ENCODE measurements at regions not wholly inside any gene's neighbourhood (a gene's known extent, or its start where the extent isn't known, plus 50 kb on each side); places are given as distances from the start of the nearest gene placed in this dataset.

DNA sequence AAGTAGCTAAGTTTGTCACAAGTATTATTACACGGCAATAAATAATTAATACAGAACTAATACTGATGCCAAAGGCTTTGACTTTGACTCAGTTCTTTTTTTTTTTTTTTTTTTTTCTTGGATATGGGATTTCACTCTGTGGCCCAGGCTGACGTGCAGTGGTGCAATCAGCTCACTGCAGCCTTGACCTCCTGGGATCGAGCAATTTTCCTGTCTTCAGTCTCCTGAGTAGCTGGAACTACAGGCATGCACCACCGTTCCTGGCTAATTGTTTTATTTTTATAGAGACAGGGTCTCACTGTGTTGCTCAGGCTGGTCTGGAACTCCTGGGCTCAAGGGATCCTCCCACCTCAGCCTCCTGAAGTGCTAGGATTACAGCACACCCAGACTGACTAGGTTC lies 284.5 kb downstream of the SS18 start:
- no peak for DNase-seq

DNA sequence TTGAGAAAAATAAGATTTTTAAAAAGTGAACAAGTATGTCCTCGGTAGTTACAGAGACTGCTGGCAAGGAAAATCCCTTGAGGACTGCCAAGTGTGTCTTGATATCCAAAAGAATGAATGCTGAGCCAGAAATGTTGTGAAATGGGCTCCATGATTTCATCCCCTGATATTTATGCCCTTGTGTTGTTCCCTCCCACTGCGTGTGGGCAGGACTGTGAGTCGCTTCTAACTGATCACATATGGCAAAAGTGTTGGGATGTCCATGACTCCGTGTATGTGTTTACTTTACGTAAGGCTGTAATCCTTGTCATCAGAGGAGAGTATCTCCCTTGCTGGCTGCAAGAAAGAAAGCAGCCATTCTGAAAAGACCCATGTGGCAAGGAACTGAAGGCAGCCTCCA lies 285.1 kb downstream of the SS18 start:
- DNase-seq = no peak

DNA sequence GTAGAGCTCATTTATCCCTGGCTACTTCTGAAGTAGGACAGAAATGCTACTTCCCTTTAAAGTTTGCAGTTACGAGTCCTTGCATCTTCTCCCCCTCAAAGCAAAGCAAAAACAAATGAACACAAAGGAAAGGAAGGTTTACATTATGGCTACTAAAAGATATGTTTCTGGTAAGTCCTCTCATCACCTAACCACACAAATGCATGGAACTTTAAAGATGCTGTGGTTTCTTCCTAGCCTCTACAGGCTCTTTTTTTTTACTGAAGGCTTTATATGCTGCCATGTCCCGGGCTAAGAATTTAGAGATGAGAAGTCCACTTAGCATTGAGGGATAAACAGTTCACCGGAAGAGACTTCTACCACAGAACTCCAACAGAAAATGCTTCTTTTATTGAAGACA lies 291.2 kb downstream of the SS18 start:
- no peak for DNase-seq

DNA sequence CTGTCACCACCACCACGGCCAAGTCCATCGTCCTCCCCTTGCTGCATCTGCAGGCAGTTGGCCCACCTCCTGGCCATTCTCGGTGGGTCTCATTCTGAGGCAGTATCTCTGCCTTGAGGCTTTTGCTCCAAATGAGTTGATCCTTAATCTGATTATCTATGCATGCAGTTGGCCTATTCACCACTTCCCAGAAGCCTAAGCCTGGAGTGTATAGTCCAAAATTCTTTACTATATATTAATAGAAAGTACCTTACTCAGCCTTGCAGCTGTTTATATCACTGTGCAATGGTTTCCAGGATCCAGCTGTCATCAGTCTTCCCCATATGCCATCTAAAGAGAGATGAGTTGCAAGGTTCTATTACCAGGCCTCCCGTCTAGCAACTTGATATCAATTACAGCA lies 292.4 kb downstream of the SS18 start:
- DNase-seq = no peak

DNA sequence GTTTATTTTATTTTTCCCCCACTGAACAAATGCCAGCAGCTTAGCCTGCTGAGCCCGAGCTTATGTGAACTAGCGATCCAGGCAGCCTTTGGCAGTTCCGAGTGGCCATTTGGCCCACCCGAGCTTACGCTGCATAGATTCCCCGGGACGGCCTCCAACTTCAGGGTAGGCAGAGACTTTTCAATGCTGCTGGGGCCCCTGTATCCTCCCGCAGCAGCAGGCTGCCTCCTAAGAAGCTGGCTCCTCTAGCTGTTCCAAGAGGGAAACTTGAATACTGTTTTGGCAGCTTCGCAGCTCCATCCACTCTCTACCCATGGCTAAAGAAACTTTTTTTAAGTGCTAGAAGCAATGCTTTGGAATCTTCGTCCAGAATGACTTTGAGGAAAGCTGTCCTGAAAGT lies 295.2 kb downstream of the SS18 start:
- no peak for DNase-seq

DNA sequence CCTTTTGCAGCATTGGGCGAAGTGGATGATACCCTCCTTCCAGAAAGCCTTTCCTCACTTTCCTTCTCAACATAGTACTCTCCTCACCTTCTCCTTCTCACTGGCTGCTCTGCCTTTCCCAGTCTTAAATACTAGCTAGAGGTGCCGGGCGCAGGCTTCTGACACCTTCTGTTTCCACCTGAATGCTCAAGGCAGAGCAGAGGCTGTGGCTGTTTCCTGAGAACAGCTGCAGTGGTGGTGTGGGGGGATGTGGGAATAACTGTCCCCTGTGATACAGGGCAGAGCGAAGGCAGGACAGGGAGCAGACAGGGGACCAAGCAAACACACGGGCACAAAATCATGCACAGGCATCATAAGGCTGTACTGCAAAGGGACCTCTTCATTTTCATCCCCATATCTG lies 303.1 kb downstream of the SS18 start:
- no peak for DNase-seq

DNA sequence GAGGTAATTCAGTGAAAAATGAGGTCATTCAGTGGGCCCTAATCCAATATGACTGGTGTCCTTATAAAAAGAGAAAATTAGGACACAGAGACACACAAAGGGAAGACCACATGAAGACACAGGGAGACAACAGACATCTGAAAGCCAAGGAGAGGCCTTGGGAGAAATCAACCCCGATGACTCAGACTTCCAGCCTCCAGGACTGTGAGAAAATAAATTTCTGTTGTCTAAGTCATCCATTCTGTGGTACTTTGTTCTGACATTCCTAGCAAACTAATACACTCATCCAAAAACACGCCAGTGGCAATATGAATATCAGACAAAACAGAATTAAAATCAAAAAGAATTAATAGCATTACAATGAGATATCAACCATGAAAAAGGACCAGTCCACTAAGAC lies 303.7 kb downstream of the SS18 start:
- DNase-seq = no peak

DNA sequence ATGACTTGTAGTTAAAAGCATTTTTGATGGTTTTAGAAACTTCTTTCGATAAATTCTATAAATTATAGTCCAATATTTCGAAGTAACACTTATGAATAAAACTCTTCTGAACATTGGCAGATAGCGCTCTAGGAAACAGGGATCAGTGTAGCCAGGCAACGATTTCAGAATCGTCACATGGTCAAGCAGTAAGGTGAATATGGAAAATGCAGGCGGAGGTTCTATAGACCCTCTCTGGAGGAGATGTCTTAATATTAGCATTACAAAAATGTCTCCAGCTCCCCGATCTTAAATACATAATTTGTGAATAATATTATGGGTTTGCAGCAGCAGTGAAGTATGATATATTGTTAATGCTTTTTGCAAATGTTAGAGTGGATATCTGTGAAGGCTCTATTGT lies 310.3 kb downstream of the SS18 start:
- no peak for DNase-seq

DNA sequence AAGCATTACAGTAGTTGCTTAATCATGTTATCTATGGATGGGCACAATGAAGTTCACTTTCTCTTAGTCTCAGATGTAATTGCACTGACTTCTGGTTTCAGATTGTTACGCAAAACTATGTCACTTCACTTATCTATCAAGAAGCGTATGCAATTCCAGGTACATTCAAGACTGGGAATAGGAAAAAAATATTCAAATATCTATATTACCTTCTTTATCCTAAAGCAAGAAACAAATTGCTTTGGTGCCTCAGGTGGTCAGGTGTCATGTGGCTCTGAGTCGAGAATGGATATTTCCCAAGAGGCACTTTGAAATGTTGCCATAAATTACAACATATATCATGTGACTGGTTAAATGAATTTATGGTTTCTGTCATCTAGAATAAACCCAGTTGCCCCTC lies 318.6 kb downstream of the SS18 start:
- no peak for DNase-seq

DNA sequence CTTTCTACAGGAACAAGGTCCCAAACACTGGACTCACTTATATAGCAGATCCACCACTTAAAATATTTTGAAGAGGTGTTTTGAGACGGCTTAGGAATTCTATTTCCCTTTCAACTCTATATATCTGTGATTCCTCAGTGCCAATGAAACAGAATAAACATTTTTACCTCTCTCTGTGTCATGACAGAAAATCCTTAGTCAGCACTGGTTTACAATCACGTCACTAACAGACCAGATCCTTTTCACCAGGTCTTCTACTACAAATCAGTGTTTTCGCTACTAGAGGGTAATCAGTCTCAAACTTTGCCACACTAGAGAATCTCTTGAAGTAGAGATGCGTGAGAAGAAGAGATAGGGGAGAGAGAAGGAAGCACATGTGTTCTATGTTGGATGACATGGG lies 325.6 kb downstream of the SS18 start:
- no peak for DNase-seq

DNA sequence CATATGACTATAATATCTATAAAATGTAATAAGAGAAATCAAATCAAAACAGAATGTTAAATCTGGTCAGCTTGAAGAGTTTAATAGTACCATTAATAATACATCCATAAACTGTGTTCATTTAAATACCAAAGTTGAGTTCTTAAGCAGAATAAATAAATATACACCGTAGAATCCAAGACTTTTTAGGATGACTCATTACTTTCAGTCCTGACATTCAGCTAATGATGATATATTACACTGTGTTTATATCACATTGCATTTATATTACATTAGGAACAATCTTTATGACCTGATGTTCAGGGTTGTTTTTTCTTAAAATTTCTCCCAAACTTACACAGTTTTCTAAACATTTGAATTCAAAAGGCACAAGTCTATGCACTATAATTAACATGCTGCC lies 331.3 kb downstream of the SS18 start:
- no peak for DNase-seq

DNA sequence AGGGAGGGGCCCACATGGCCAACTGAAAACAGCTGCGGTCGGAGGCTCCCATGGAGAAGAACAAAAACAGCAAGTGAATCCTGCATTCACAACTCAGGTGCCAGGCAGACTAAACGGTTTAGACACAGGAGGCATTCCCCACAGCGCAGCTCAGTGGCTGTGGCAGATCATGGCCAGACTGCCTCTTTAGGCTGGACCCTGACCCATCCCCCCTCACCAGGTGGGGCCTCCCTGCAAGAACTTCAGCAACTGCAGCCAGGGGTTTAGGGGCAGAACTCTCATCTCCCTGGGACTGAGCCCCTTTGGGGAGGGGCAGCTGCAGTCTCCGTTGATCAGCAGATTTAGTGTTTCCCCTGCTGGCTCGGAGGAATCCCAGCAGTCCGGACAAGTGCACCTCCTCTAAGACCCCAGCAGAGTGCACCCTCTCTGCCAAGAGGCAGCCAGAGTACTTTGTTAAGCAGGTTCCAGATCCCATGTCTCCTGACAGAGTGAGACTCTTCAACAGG lies 346.7 kb downstream of the SS18 start:
- DNase-seq = no peak

DNA sequence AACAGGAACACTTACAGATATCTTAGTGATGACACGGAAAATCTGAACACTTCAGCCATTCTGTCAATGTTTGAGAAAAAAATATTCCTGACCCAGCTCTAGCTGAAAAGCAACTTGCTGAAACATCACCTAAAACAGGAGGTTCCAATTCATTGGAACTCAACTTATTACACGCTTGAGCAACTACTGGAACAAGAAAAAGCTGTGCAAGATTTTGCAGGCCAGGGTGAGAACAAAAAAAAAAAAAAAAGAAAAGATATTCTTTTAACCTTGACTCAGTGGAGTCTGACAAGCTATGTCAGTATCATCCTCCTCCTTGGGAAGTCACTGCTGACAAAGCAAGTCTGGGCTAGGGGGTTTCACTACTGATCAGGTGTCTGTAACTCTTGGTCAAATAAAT lies 351.0 kb downstream of the SS18 start:
- DNase-seq = no peak

DNA sequence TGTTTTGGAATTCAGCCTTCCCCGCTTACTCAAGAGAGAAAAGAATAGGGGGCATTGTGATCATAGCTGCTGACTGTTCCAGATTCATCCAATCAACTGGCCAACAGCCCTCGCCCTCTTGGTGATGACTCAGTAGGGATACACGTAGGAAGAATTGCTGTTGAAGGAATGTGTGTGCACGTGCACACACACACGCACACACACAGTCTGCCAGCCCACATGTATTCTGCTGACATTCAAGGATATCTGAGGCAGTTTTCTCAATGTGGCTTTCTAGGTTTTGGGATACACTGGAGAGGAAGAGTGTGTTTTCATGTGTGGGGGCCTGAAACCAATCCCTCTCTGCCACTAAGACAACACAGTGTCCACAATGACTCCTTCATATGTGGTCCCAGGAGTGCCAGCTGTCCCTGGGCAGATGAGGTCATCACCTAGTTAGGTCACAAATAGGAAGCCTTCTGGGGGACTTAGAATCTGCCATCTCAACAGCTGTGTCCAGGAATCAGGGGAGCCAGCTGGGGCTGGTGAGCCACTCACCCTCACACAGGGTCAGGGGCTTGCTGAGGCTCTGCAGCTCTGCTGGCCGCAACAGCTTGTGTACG lies 352.6 kb downstream of the SS18 start:
- DNase-seq = no peak

DNA sequence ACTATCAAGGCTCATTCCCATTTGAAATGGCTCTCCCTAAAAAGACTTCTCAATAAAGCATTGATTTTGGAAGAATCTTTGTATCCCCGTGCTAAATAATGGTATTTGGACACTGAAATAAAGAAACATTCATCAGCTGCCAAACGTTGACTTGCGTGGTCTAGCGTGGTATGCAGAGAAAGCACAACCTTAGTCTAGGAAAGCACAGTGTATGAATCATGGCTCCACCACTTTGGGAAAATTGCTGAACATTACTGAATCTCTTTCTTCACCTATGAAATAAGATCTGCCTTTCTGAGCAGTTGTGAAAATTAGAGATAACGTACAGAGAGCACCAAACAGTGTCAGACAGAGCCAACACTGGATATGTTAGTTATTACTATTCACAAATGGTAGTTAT lies 353.9 kb downstream of the SS18 start:
- no peak for DNase-seq

DNA sequence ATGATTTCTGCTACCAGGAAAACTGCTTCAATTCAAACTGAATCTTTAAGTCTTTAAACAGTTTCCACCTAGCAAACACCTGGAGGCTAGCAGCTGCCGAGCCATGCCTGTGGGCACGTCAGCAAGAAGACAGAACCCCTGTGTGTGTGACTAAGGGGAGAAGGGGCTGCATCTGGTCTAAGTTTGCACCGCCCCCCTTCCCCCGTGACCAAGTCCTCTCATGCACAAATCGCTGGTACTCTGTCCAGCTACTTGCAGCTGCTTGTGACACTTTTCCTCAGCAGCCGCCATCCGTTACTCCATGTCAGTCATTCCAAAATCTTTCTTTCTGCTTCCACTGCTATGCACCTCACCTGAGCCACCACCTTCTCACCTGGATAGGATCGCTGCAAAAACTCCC lies 355.0 kb downstream of the SS18 start:
- DNase-seq = no peak

DNA sequence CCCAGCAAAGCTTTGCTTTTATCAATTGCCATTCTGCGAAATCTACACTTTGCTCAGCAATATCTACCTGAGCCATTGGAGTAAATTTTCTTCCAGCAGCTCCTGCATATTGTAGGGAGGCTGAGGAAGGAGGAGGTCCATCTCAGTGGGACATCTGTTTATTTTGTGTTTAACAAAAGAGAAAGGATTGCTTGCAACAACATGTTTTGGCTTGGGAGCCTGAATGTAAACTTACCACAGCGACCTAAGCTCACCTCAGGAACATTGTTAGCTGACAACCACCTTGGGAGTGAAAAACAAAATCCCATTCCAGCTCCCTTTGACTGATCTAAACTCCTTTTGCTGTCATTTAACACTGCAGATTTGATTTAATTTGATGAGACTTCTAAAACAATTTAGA lies 356.1 kb downstream of the SS18 start:
- no peak for DNase-seq

DNA sequence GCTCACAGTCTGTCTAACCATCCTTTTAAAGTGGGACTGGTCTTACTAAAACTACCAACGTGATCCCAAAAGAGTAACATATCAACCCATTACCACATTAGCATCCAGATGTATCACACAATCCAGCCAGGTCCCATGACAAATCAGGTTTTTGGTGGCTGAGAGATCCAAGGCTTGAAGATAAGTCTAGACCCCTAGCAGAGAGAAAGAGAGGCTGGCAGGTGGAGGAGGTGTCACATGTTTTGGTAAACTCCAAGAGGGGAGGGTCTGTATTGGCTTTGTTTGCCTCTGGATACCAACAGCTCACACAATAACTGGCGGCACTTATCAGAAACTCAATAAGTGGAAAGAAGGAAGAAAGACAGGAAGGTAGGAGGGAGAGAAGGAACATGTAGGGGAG lies 357.6 kb downstream of the SS18 start:
- no peak for DNase-seq

DNA sequence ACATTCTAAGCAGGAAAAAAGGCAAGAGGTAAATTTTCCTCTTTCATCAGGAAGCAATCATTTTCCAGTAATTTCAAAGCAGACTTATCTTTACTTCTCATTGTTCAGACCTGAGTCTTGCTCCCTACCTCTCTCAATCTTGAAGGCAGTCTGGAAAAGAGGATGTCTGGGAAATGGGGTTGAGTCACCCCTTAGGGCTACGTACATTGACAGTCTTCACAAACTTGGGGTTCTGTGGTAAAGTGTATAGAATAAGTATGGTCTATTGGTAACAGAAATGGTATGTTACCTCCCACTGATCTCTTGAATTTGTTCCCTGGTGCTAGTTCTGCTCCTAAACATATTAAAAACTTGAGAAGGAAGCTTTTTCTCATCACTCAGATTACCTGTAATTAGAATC lies 361.3 kb downstream of the SS18 start:
- no peak for DNase-seq

DNA sequence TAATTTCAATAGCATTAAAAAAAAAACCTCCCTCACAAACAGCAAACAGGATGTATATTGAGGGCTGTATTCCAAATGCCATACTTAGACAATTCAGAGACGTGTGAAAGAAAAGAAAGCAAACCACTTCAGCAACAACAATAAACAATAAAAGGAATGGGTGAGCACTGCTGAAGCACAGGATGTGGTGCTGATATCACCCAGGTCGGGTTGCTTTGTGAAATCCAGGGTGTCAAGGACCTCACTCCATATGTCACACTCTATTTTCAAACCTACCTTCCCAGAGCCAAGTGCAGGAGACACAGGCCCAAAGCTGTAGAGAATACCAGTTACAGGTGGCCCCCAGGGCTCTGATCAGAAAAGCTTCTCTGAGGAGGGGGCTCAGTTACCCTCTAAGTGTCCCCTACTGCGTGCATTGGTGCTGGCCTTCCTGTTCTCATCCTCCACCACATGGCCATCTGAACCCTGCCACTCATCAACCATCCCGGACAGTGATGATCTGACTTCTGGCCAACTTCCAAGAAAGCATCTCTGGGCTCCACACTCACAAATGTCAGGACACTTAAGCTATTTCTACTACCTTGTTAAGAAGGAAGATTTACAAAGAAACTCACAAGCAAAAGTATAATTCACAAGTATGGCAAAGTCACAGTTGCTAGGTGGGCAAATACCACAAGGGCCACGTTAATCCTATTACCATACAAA lies 363.0 kb downstream of the SS18 start:
- no peak for DNase-seq

DNA sequence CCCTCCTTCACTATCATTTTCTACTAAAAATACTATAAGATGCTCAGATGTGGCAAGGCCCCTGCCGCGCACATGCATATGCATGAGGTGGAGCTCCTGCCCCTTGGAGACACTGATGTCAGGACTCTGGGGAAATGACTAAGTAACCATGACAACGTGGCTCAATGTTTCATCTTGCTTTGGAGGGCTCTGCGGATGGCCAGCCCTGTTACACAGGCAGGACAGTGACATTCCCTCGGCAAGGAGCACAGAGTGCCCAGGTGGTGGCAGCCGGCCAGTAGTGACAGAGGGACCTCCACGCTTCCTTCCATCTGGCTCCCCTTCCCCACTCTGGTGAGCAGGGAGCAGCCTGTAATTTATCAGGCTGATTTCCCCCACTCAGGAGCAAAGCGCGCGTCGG lies 364.1 kb downstream of the SS18 start:
- no peak for DNase-seq

DNA sequence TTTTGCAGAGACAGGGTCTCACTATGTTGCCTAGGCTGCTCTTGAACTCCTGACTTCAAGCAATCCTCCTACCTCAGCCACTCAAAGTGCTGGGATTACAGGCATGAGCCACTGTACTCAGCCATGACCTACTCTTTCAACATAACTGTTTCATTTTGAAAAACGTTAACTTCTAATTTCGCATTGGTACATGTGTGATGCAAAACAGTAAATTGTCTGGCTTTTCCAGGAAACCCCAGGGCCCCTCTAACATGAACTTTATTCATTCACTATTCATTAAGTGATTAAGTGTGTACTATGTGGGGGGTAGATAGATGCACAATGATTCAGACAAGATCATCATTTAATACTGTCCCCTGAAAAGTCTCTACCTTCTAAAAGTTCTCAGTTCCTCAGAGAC lies 364.9 kb downstream of the SS18 start:
- DNase-seq = no peak

DNA sequence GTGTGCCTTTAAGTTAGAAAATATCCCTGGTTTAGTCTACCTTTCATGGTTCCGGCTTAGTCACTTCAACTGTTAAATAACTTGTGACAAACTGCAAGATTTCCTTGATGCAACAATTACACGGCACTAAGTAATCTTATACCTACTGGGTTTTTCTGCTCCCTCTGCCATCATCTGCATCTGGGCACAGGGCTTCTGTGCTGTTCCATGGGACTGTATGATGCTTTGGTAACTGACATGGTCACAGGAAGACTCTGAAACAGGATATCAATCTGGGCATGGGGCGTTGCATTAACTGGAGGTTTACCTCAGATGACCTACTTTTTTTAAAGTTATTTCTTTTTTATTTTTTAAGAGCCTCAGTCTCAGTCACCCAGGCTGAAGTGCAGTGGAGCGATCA lies 365.4 kb downstream of the SS18 start:
- no peak for DNase-seq

DNA sequence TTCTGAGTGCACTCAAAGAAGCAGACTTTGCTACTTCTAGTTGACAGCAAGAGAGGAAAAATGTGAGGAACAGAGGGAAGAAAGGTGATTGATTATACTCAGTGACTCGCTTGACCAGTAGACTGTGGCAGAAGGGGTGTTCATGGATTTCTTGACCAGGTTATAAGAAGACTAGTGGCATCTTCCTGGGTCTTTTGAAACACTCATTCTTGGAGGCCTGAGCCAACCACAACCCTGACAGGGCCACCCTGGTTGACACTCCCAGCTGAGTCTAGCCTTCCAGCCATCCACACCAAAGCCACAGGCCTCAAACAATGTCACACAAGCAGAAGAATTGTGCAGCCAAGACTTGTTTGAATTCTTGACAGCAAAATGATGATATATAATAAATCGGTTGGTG lies 366.3 kb downstream of the SS18 start:
- DNase-seq = no peak

DNA sequence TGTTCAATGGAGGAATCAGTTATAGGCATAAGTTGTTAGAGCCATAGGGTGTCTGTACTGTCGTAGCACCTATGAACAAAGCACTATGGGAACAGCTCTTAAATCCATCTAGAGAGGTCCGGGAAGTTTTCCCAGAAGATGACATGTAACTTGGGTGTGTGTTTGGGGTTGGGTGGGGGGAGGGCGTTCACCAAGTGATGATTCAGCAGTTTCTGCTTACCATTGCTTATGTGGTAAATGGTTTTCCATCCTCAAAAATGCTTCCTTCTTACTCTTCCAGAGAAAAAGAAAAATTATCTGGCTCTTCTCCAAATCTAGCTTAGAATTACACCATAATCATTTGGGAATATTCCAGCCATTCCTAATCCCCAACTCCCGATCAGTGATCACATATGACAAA lies 361.1 kb upstream of the ZNF521 start:
- DNase-seq = no peak

All from CD4-positive, alpha-beta T cell treated with Interferon alpha-2 for 1 hour (primary cell).